ENCODE measurements at regions not wholly inside any gene's neighbourhood (a gene's known extent, or its start where the extent isn't known, plus 50 kb on each side); places are given as distances from the start of the nearest gene placed in this dataset.

DNA sequence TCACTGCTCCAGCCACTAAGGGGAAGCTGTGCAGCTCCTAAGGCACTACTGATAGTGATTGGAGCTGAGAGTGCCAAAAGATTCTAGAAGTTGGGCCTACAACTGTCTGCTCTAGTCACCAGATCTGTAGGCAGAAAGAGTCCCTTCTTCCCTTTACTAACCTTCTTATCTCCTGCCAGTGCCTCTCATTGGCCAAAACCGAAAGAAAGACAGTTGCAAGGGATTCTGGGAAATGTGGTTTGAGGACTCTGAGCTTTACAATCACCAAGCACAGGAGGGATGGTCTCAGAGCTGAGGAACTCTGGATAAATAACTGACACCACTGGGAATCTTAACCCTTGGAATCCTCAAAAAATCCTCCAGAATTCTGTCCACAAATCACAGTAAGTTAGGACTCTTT is 615.8 kb downstream of the CCSER2 start:
- TF ChIP-seq POLR2A (IDR thresholded peaks at IDR 0.05) (no peak), POLR2AphosphoS5 (IDR thresholded peaks at IDR 0.05) (no peak)
- TF ChIP-seq, protein P1, sequence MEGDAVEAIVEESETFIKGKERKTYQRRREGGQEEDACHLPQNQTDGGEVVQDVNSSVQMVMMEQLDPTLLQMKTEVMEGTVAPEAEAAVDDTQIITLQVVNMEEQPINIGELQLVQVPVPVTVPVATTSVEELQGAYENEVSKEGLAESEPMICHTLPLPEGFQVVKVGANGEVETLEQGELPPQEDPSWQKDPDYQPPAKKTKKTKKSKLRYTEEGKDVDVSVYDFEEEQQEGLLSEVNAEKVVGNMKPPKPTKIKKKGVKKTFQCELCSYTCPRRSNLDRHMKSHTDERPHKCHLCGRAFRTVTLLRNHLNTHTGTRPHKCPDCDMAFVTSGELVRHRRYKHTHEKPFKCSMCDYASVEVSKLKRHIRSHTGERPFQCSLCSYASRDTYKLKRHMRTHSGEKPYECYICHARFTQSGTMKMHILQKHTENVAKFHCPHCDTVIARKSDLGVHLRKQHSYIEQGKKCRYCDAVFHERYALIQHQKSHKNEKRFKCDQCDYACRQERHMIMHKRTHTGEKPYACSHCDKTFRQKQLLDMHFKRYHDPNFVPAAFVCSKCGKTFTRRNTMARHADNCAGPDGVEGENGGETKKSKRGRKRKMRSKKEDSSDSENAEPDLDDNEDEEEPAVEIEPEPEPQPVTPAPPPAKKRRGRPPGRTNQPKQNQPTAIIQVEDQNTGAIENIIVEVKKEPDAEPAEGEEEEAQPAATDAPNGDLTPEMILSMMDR (IDR thresholded peaks at IDR 0.05) = no peak

Measured in transverse colon (tissue), 4 donors.